SK-N-SH (cell line): ENCODE measurements at regions not wholly inside any gene's neighbourhood (a gene's known extent, or its start where the extent isn't known, plus 50 kb on each side); places are given as distances from the start of the nearest gene placed in this dataset.

Experiments used
- CTCF ChIA-PET: fragments of 300-600, 350-600 bp; formaldehyde crosslinking; extraction: SDS; loops from one replicate; lab custom pipeline; 2021; lab: Yijun Ruan, JAX
- POLR2A ChIA-PET: fragments of 350-600 bp; sonication (Branson Sonifier 250); formaldehyde crosslinking; extraction: SDS; loops from one replicate; lab custom pipeline; 2020; ENCODE audit warnings: antibody characterized with exemption, inconsistent platforms; lab: Yijun Ruan, JAX
- DNase-seq: peaks from one replicate; pipeline ENCODE4 v3.0.0; 2012
- H2AFZ ChIP-seq: fragments of 200-600 bp; sonication (generic); 2 replicates; pipeline ENCODE4 v1.8.1; 2016; ENCODE audit warnings: antibody characterized with exemption, mild to moderate bottlenecking, low read depth
- H3F3A ChIP-seq: fragments of 200-600 bp; sonication (generic); replicated peaks from 2 replicates; pipeline ENCODE3; 2016; ENCODE audit warnings: antibody characterized with exemption, mild to moderate bottlenecking; ENCODE audit not compliant: insufficient read depth
- H3K27ac ChIP-seq, 2 experiments: fragments of 200-500 bp in 1 of 2; fragments of 200-600 bp in 1 of 2; sonication (Bioruptor generic) in 1 of 2; sonication (generic), shearing (Covaris generic) in 1 of 2; 2 replicates each; pipeline versions ENCODE4 v1.5.1 to v1.6.1; 2014 to 2016; ENCODE audit warnings: low read depth in 2 of 2, inconsistent platforms in 1 of 2, low read length in 1 of 2, mild to moderate bottlenecking in 1 of 2, mixed read lengths in 1 of 2
- H3K27me3 ChIP-seq: fragments of 200-600 bp; sonication (generic), shearing (Covaris generic); 2 replicates; pipeline ENCODE4 v1.6.1; 2016; ENCODE audit warnings: mixed run types; ENCODE audit not compliant: insufficient read depth
- H3K36me3 ChIP-seq, 2 experiments: fragments of 200-500 bp in 1 of 2; fragments of 200-600 bp in 1 of 2; sonication (Bioruptor generic) in 1 of 2; sonication (generic) in 1 of 2; replicated peaks in 1 of 2; 2 replicates each; pipeline versions ENCODE3 to v1.5.1; 2014 to 2016; ENCODE audit warnings: low read length in 1 of 2, mild to moderate bottlenecking in 1 of 2; ENCODE audit not compliant: insufficient read depth in 2 of 2, control insufficient read depth in 1 of 2
- H3K4me1 ChIP-seq, 2 experiments: fragments of 200-500 bp in 1 of 2; fragments of 200-600 bp in 1 of 2; sonication (Bioruptor generic) in 1 of 2; sonication (generic), shearing (Covaris generic) in 1 of 2; 2 replicates each; pipeline versions ENCODE4 v1.5.1 to v1.6.1; 2014 to 2016; ENCODE audit warnings: low read depth in 1 of 2, low read length in 1 of 2, mixed run types in 1 of 2; ENCODE audit not compliant: insufficient read depth in 2 of 2, control insufficient read depth in 1 of 2
- H3K4me2 ChIP-seq: fragments of 200-600 bp; sonication (generic), shearing (Covaris generic); 2 replicates; pipeline ENCODE4 v1.6.1; 2017; ENCODE audit warnings: mixed run types
- H3K4me3 ChIP-seq, 2 experiments: fragments of 200-500 bp in 1 of 2; fragments of 200-600 bp in 1 of 2; sonication (Bioruptor generic) in 1 of 2; sonication (generic), shearing (Covaris generic) in 1 of 2; 2 replicates each; pipeline versions ENCODE4 v1.5.1 to v1.8.1; 2014 to 2016; ENCODE audit warnings: low read depth in 2 of 2, inconsistent platforms in 1 of 2, low read length in 1 of 2, mild to moderate bottlenecking in 1 of 2, mixed read lengths in 1 of 2, moderate library complexity in 1 of 2
- H3K79me2 ChIP-seq: fragments of 200-600 bp; sonication (generic); 2 replicates; pipeline ENCODE4 v1.8.1; 2017; ENCODE audit warnings: mild to moderate bottlenecking; ENCODE audit not compliant: insufficient read depth
- H3K9ac ChIP-seq: fragments of 200-600 bp; sonication (generic); 2 replicates; pipeline ENCODE4 v1.6.1; 2017; ENCODE audit warnings: mixed run types
- H3K9me2 ChIP-seq: fragments of 200-600 bp; sonication (generic); 2 replicates; pipeline ENCODE4 v1.6.1; 2017; ENCODE audit warnings: mixed run types
- H3K9me3 ChIP-seq: fragments of 200-600 bp; sonication (generic); 2 replicates; pipeline ENCODE4 v1.6.1; 2017; ENCODE audit warnings: mixed run types, mild to moderate bottlenecking, moderate library complexity
- H4K20me1 ChIP-seq: fragments of 200-600 bp; sonication (generic); 2 replicates; pipeline ENCODE4 v1.6.1; 2017; ENCODE audit warnings: mild to moderate bottlenecking, mixed run types; ENCODE audit not compliant: insufficient read depth
- CTCF ChIP-seq: fragments of 200-600 bp; sonication (generic); IDR thresholded peaks from 2 replicates; pipeline ENCODE4 v1.6.1; 2017; ENCODE audit warnings: antibody characterized with exemption, mild to moderate bottlenecking, moderate library complexity
- FOSL2 ChIP-seq: IDR thresholded peaks from 2 replicates; pipeline ENCODE4 v1.4.0; 2012; ENCODE audit warnings: low read depth, mild to moderate bottlenecking, moderate library complexity, borderline replicate concordance
- FOXJ3 ChIP-seq: sonication (generic); formaldehyde crosslinking; IDR thresholded peaks from 2 replicates; pipeline ENCODE4 v1.5.1; 2020; ENCODE audit warnings: mild to moderate bottlenecking, missing genetic modification reagents
- GATA2 ChIP-seq: sonication (generic); formaldehyde crosslinking; IDR thresholded peaks from 2 replicates; pipeline ENCODE4 v1.5.0; 2020; ENCODE audit warnings: mild to moderate bottlenecking, missing genetic modification reagents
- NFIC ChIP-seq: IDR thresholded peaks from 2 replicates; pipeline ENCODE4 v1.4.0; 2012; ENCODE audit warnings: borderline replicate concordance
- PBX3 ChIP-seq: IDR thresholded peaks from 2 replicates; pipeline ENCODE4; 2012
- whole genome bisulfite sequencing: methylation state at CpG from one replicate; pipeline ENCODE4 v1.1.6; 2017; ENCODE audit warnings: low lambda C conversion rate; 5-methylcytosine and 5-hydroxymethylcytosine counted together

GRCh38 chr15:59923508-59923907 lies 80.6 kb upstream of the FOXB1 start:
- no peak for TF ChIP-seq NFIC
- TF ChIP-seq FOXJ3 (CRISPR knock-in tag) = no peak
- TF ChIP-seq PBX3 = no peak
- no peak for TF ChIP-seq FOSL2
- no peak for TF ChIP-seq GATA2 (CRISPR knock-in tag)
- H3K27me3 ChIP-seq = peaks cover 26% of the 10 kb centered on the region
- H4K20me1 ChIP-seq = no peaks in the 10 kb centered on the region
- H3K4me2 ChIP-seq = no peak overlapping the region
- DNase-seq = no peak
- no peaks in the 10 kb centered on the region for H3K9me3 ChIP-seq
- ChIA-PET CTCF (interaction anchor here (1.3 kb wide), 1 partner anchor 403 kb away, joined by 6 read pairs; no protein-coding TSS in a partner anchor), POLR2A (no interaction called here)
- H3K79me2 ChIP-seq = no peaks in the 10 kb centered on the region
- H3K9me2 ChIP-seq = no peaks in the 10 kb centered on the region
- H3K4me1 ChIP-seq = no peaks in the 10 kb centered on the region
- H3F3A ChIP-seq = peaks cover 4% of the 10 kb centered on the region
- no peak overlapping the region for H3K27ac ChIP-seq
- H2AFZ ChIP-seq = no peak overlapping the region
- H3K9ac ChIP-seq = no peak overlapping the region
- H3K4me3 ChIP-seq = no peak overlapping the region
- no peaks in the 10 kb centered on the region for H3K36me3 ChIP-seq
- WGBS = 15% methylated on average over 4 of the region's 4 CpGs

- Histone ChIP-seq H4K20me1 (no peaks in the 10 kb centered on the region), H3K4me2 (peak overlapping the region; percentile 25), H3F3A (peaks cover 4% of the 10 kb centered on the region), H2AFZ (peak overlapping the region; percentile 53; the same call in 1 of the 2 replicates), H3K9me3 (no peaks in the 10 kb centered on the region), H3K4me1 (no peaks in the 10 kb centered on the region), H3K79me2 (no peaks in the 10 kb centered on the region), H3K9ac (no peak overlapping the region), H3K27ac (no peak overlapping the region; a peak in 1 of 4 replicates), H3K9me2 (no peaks in the 10 kb centered on the region), H3K27me3 (peaks cover 16% of the 10 kb centered on the region), H3K36me3 (no peaks in the 10 kb centered on the region)
- 47% methylated on average over 11 of the region's 11 CpGs for WGBS
- CTCF ChIA-PET = interaction anchor here (1.5 to 2.2 kb wide), 3 partner anchors 13 to 33 kb away, joined by 3 to 8 read pairs (median 5); no protein-coding TSS in a partner anchor
- no peak for DNase-seq
- TF ChIP-seq CTCF = no peak
- peak; percentile 9; the same call in 1 of the 2 replicates for TF ChIP-seq FOSL2
- TF ChIP-seq, all 33 proteins: peak for 1
- POLR2A ChIA-PET = no interaction called here
- no peak overlapping the region for H3K4me3 ChIP-seq
These were observed 84.8 kb upstream of the FOXB1 start for GRCh38 chr15:59918994-59919951.
